Pancreas (tissue), 10 donors: ENCODE measurements at regions not wholly inside any gene's neighbourhood (a gene's known extent, or its start where the extent isn't known, plus 50 kb on each side); places are given as distances from the start of the nearest gene placed in this dataset.
"Not testable (repeated sequence)": the region's sequence is repeated elsewhere in the genome, so short reads cannot be mapped to it uniquely, and the experiment has no call there.

Experiments
- ATAC-seq, 4 donors: fragments of 200-7000 bp; cut with Tn5 transposase; one replicate each; pipeline versions ENCODE4 v1.8.0 to v1.9.1; 2020; ENCODE audit warnings: mild to moderate bottlenecking in 4 of 4, moderate library complexity in 4 of 4
- DNase-seq, 6 donors: peaks; one replicate each; pipeline ENCODE4 v3.0.0-alpha.2; 2020
- FAIRE-seq: peaks from 2 replicates; lab custom pipeline; 2012; peaks lifted over from hg19 to GRCh38; lab: Jason Lieb, UNC
- H3K27ac ChIP-seq, 4 donors: fragments of 200-600 bp; sonication (generic); 1 replicate in 3 of 4; 2 replicates in 1 of 4; pipeline versions ENCODE4 v1.5.0 to v1.8.0; 2020
- H3K27me3 ChIP-seq, 4 donors: fragments of 200-600 bp; one replicate each; pipeline ENCODE4 v1.8.0; 2021
- H3K36me3 ChIP-seq, 3 donors: fragments of 200-600 bp; sonication (generic) in 1 of 3; one replicate each; pipeline versions ENCODE4 v1.5.0 to v1.8.0; 2020 to 2021
- H3K4me1 ChIP-seq, 3 donors: fragments of 200-600 bp; one replicate each; pipeline ENCODE4 v1.8.0; 2021
- H3K4me3 ChIP-seq, 4 donors: fragments of 200-600 bp; sonication (generic) in 2 of 4; one replicate each; pipeline versions ENCODE4 v1.5.0 to v1.8.0; 2020 to 2021
- H3K9me3 ChIP-seq, 4 donors: fragments of 200-600 bp; one replicate each; pipeline ENCODE4 v1.8.0; 2021
- CTCF ChIP-seq, 4 donors: fragments of 200-600 bp; sonication (generic) in 3 of 4; IDR thresholded peaks; one replicate each; pipeline versions ENCODE4 v1.5.0 to v1.8.0; 2021; ENCODE audit warnings: antibody characterized with exemption in 4 of 4
- WGBS, 2 donors: extraction: QIAGEN DNeasy Blood & Tissue Kit; methylation state at CpG; one replicate each; pipeline ENCODE4 v1.1.7; 2013; 5-methylcytosine and 5-hydroxymethylcytosine counted together
- intact Hi-C, 3 donors: fragments of 100-400 bp; cut with DNase I; formaldehyde crosslinking; loops; one replicate each; pipeline versions ENCODE4 v1.11.1 to v1.14.2; 2022
- donor health status: healthy with polysubstance abuse.
- donor health status: DM: no; HTN: no; CAD: no; lungs with moderate emphysema.
- donor health status: DM: no; HTN: no; CAD: no.
- donor health status: control.
- donor health status: control.
- donor health status: Bipolar disorder and iron deficiency.
- donor health status: DM: yes; HTN: yes; CAD: no.
- donor health status: DM: no; HTN: no; CAD: no.
- donor health status: DM: no; HTN: no; CAD: no.
- donor health status: DM: yes; HTN: yes; CAD: no.

- no peak for ATAC-seq
Observed at GRCh38 chr11:81966340-81966739, 767.3 kb downstream of the FAM181B start.

GRCh38 chr11:81963018-81963417, 770.6 kb downstream of the FAM181B start:
- TF ChIP-seq CTCF (IDR thresholded peaks at IDR 0.05) = no peak

More at GRCh38 chr11:81966340-81966739, 767.3 kb downstream of the FAM181B start:
- WGBS, 2 donors = 55 to 72% methylated on average over 3 of the region's 3 CpGs
- Histone ChIP-seq H3K9me3 (no peaks in the 10 kb centered on the region), H3K27ac (no peak overlapping the region), H3K27me3 (peaks cover 0 to 4% (median 0%) of the 10 kb centered on the region in 4 donors), H3K4me3 (no peak overlapping the region), H3K36me3 (no peaks in the 10 kb centered on the region), H3K4me1 (no peaks in the 10 kb centered on the region)
- no peak for TF ChIP-seq CTCF (IDR thresholded peaks at IDR 0.05)
- intact Hi-C loops = no loop called here
- DNase-seq = no peak
- FAIRE-seq = no peak

GRCh38 chr11:81960443-81960842, 773.2 kb downstream of the FAM181B start:
- Histone ChIP-seq H3K36me3 (no peaks in the 10 kb centered on the region), H3K4me1 (no peaks in the 10 kb centered on the region), H3K27me3 (peaks cover 0 to 4% (median 0%) of the 10 kb centered on the region in 4 donors), H3K4me3 (no peak overlapping the region), H3K27ac (no peak overlapping the region), H3K9me3 (no peaks in the 10 kb centered on the region)
- DNase-seq = no peak
- 67 to 76% methylated on average over 3 of the region's 3 CpGs for WGBS, 2 donors
- intact Hi-C loops = no loop called here
- no peak for ATAC-seq
- no peak for FAIRE-seq
- no peak for TF ChIP-seq CTCF (IDR thresholded peaks at IDR 0.05)

More at GRCh38 chr11:81963018-81963417, 770.6 kb downstream of the FAM181B start:
- DNase-seq (no peak), FAIRE-seq (no peak), ATAC-seq (no peak)
- Histone ChIP-seq H3K4me3 (no peak overlapping the region), H3K9me3 (no peaks in the 10 kb centered on the region), H3K36me3 (no peaks in the 10 kb centered on the region), H3K27ac (no peak overlapping the region), H3K4me1 (no peaks in the 10 kb centered on the region), H3K27me3 (peaks cover 0 to 4% (median 0%) of the 10 kb centered on the region in 4 donors)
- intact Hi-C loops = no loop called here
- WGBS, 2 donors = 10 to 20% methylated on average over 3 of the region's 3 CpGs

DNA sequence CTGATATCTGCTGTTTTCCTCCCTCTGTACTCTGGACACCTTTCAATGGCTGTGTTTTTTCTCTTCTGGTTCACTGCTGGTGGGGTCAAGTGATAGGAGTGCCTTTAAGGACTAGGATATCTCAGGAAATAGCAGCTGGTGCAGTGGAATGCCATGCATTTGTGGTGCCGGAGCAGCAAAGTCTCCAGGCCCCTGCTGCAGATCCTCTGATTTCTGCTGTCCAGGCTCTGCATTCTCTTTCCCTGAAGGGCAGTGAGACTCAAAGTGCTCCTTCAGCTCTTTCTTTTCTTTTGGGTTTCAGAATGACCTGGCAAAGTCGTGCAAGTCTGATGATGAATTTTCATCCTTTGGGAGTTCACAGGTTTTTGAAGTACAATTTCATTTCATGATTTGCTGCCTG, 774.3 kb downstream of the FAM181B start:
- Histone ChIP-seq H3K9me3 (no peaks in the 10 kb centered on the region), H3K27ac (no peak overlapping the region), H3K36me3 (no peaks in the 10 kb centered on the region), H3K4me3 (no peak overlapping the region), H3K4me1 (no peaks in the 10 kb centered on the region), H3K27me3 (no peaks in the 10 kb centered on the region)
- intact Hi-C loops = no loop called here
- WGBS, 2 donors = 42 to 45% methylated on average over 2 of the region's 2 CpGs
- FAIRE-seq (no peak), DNase-seq (no peak), ATAC-seq (no peak)
- TF ChIP-seq CTCF (IDR thresholded peaks at IDR 0.05) = no peak

- DNase-seq, H3K9me3 ChIP-seq, intact Hi-C loops, H3K36me3 ChIP-seq, H3K27me3 ChIP-seq, H3K4me1 ChIP-seq, FAIRE-seq, H3K27ac ChIP-seq, H3K4me3 ChIP-seq, ATAC-seq: not testable (repeated sequence)
- 84 to 88% methylated on average over 6 of the region's 6 CpGs for WGBS, 2 donors
Observed at GRCh38 chr11:81954301-81954700, 779.4 kb downstream of the FAM181B start.
